Panc1 (cell line): ENCODE measurements at regions not wholly inside any gene's neighbourhood (a gene's known extent, or its start where the extent isn't known, plus 50 kb on each side); places are given as distances from the start of the nearest gene placed in this dataset.

Experiments
- ATAC-seq: fragments of 200-7000 bp; cut with Tn5 transposase; 2 replicates; pipeline ENCODE4 v1.9.1; 2020; ENCODE audit warnings: mild to moderate bottlenecking, moderate library complexity
- BruUV-seq: library from RNA; stranded (reverse); fragments of 400-500 nt; replicated peaks from 2 replicates; lab custom pipeline; 2021; lab: Mats Ljungman, UMichigan
- CTCF ChIA-PET: fragments of 300-600 bp; sonication (Branson Sonifier 250); formaldehyde crosslinking; loops from one replicate; lab custom pipeline; 2022; ENCODE audit warnings: antibody characterized with exemption; lab: Charles Lee
- POLR2A ChIA-PET: fragments of 300-600 bp; sonication (Branson Sonifier 250); formaldehyde crosslinking; loops from one replicate; lab custom pipeline; 2022; ENCODE audit warnings: antibody characterized with exemption; lab: Charles Lee
- DNase-seq: peaks from one replicate; pipeline ENCODE4 v3.0.0-alpha.2; 2010; ENCODE audit warnings: low read depth, low spot score
- H3K27ac ChIP-seq: 2 replicates; pipeline ENCODE4 v1.5.1; 2011; ENCODE audit warnings: mild to moderate bottlenecking, low read length, inconsistent platforms
- H3K27me3 ChIP-seq: fragments of 200-500 bp; sonication (Bioruptor generic); 2 replicates; pipeline ENCODE4 v1.6.0; 2014; ENCODE audit warnings: low read length, inconsistent platforms; ENCODE audit not compliant: control insufficient read depth, insufficient read depth
- H3K36me3 ChIP-seq: fragments of 200-500 bp; sonication (Bioruptor generic); 2 replicates; pipeline ENCODE4 v1.5.1; 2014; ENCODE audit warnings: inconsistent platforms, mild to moderate bottlenecking, low read length, moderate library complexity; ENCODE audit not compliant: control insufficient read depth, insufficient read depth
- H3K4me1 ChIP-seq: 2 replicates; pipeline ENCODE4 v1.5.1; 2011; ENCODE audit warnings: inconsistent platforms, mild to moderate bottlenecking, low read length, moderate library complexity; ENCODE audit not compliant: control insufficient read depth, insufficient read depth
- H3K4me3 ChIP-seq, 2 experiments: 2 replicates each; pipeline ENCODE4 v1.5.1; 2011 to 2012; ENCODE audit warnings: low read depth in 2 of 2, low read length in 2 of 2, mild to moderate bottlenecking in 2 of 2, inconsistent platforms in 1 of 2, moderate library complexity in 1 of 2
- H3K9me3 ChIP-seq: fragments of 200-500 bp; sonication (Bioruptor generic); 2 replicates; pipeline ENCODE4 v1.5.1; 2014; ENCODE audit warnings: low read depth, mild to moderate bottlenecking, inconsistent platforms, low read length, moderate library complexity; ENCODE audit not compliant: control insufficient read depth, insufficient read depth
- CTCF ChIP-seq: fragments of 450-650 bp; IDR thresholded peaks from 2 replicates; pipeline ENCODE4 v1.5.1; 2017; ENCODE audit warnings: mild to moderate bottlenecking
- POLR2AphosphoS5 ChIP-seq: IDR thresholded peaks from 2 replicates; pipeline ENCODE4 v1.6.1; 2012; ENCODE audit warnings: mild to moderate bottlenecking, low read depth, low read length, moderate library complexity
- REST ChIP-seq, 2 experiments: IDR thresholded peaks; 2 replicates each; pipeline ENCODE4 v1.6.1; 2011 to 2012; ENCODE audit warnings: low read depth in 2 of 2, control low read depth in 1 of 2, low read length in 1 of 2, mild to moderate bottlenecking in 1 of 2, moderate library complexity in 1 of 2; ENCODE audit not compliant: insufficient read depth in 1 of 2
- SIN3A ChIP-seq: IDR thresholded peaks from 2 replicates; pipeline ENCODE4 v1.6.1; 2012; ENCODE audit warnings: low read depth, mild to moderate bottlenecking, low read length, moderate library complexity, borderline replicate concordance; ENCODE audit not compliant: insufficient read depth
- TCF7L2 ChIP-seq: IDR thresholded peaks from 2 replicates; pipeline ENCODE4 v1.6.1; 2011; ENCODE audit warnings: mild to moderate bottlenecking, low read depth, low read length, inconsistent platforms
- in situ Hi-C: cut with HindIII; loops from 2 replicates; pipeline ENCODE4 v1.10.0; 2016; ENCODE audit warnings: low sequenced_read_pairs, low pct_unique_long_range_greater_than_20kb
- intact Hi-C: fragments of 100-400 bp; cut with micrococcal nuclease; formaldehyde crosslinking; loops from one replicate; pipeline ENCODE4 v1.10.0; 2022; ENCODE audit not compliant: unreplicated experiment

GRCh38 chr5:5950658-5951057 is 427.7 kb downstream of the MED10 start:
- H3K27me3 ChIP-seq, result no peaks in the 10 kb centered on the region; the same call in 1 of the 2 replicates
- in situ Hi-C loops (no loop called here), intact Hi-C loops (no loop called here)
- no peaks in the 10 kb centered on the region for H3K9me3 ChIP-seq
- POLR2A ChIA-PET, result interaction anchor here (0.6 to 0.7 kb wide), 2 partner anchors 51 to 166 kb away, joined by 3 read pairs; no protein-coding TSS in a partner anchor
- no peak overlapping the region for H3K4me3 ChIP-seq
- ATAC-seq, result no peak
- no peak for DNase-seq
- H3K27ac ChIP-seq, result no peak overlapping the region
- CTCF ChIA-PET, result no interaction called here
- TF ChIP-seq SIN3A, result no peak
- no peak for TF ChIP-seq POLR2AphosphoS5
- TF ChIP-seq CTCF, result no peak
- TF ChIP-seq REST (IDR thresholded peaks at IDR 0.05; ENCODE audit: insufficient read depth in 1 of 2, low read depth in 2 of 2, low read length in 1 of 2), result no peak
- no peak for TF ChIP-seq TCF7L2
- BruUV-seq, result no TSS peak
- H3K4me1 ChIP-seq, result no peaks in the 10 kb centered on the region
- no peaks in the 10 kb centered on the region for H3K36me3 ChIP-seq

- no peak overlapping the region for H3K4me3 ChIP-seq
- no peaks in the 10 kb centered on the region for H3K27me3 ChIP-seq
- in situ Hi-C loops (no loop called here), intact Hi-C loops (no loop called here)
- H3K36me3 ChIP-seq, result no peaks in the 10 kb centered on the region
- ATAC-seq (no peak), DNase-seq (no peak)
- CTCF ChIA-PET, result no interaction called here
- TF ChIP-seq REST (IDR thresholded peaks at IDR 0.05; ENCODE audit: insufficient read depth in 1 of 2, low read depth in 2 of 2, low read length in 1 of 2) (no peak), POLR2AphosphoS5 (no peak), TCF7L2 (no peak), SIN3A (no peak), CTCF (no peak)
- H3K9me3 ChIP-seq, result no peaks in the 10 kb centered on the region
- no peak overlapping the region for H3K27ac ChIP-seq
- POLR2A ChIA-PET, result no interaction called here
- no peaks in the 10 kb centered on the region for H3K4me1 ChIP-seq
- no TSS peak for BruUV-seq
These were observed 436.9 kb downstream of the MED10 start for GRCh38 chr5:5941486-5941885.
